Upper lobe of left lung (tissue), 4 donors: ENCODE measurements at regions not wholly inside any gene's neighbourhood (a gene's known extent, or its start where the extent isn't known, plus 50 kb on each side); places are given as distances from the start of the nearest gene placed in this dataset.

Experiments used
- EP300 ChIP-seq, 4 donors: sonication (generic); formaldehyde crosslinking; IDR thresholded peaks; one replicate each; pipeline ENCODE4 v1.5.1; 2017; ENCODE audit warnings: antibody characterized with exemption in 4 of 4, control low read depth in 2 of 4
- POLR2AphosphoS5 ChIP-seq, 2 donors: sonication (generic); formaldehyde crosslinking; IDR thresholded peaks; one replicate each; pipeline ENCODE4 v1.5.1; 2017; ENCODE audit warnings: antibody characterized with exemption in 2 of 2
- TF ChIP-seq, protein P1 (sequence below), 6 experiments: fragments of 450-650 bp in 4 of 6; fragments of 200-600 bp in 2 of 6; sonication (generic) in 2 of 6; IDR thresholded peaks; one replicate each; pipeline ENCODE4 v1.5.1; 2016 to 2019; ENCODE audit warnings: antibody characterized with exemption in 6 of 6

GRCh38 chr10:30171601-30172000 is 112.2 kb upstream of the JCAD start:
- TF ChIP-seq, protein P1, sequence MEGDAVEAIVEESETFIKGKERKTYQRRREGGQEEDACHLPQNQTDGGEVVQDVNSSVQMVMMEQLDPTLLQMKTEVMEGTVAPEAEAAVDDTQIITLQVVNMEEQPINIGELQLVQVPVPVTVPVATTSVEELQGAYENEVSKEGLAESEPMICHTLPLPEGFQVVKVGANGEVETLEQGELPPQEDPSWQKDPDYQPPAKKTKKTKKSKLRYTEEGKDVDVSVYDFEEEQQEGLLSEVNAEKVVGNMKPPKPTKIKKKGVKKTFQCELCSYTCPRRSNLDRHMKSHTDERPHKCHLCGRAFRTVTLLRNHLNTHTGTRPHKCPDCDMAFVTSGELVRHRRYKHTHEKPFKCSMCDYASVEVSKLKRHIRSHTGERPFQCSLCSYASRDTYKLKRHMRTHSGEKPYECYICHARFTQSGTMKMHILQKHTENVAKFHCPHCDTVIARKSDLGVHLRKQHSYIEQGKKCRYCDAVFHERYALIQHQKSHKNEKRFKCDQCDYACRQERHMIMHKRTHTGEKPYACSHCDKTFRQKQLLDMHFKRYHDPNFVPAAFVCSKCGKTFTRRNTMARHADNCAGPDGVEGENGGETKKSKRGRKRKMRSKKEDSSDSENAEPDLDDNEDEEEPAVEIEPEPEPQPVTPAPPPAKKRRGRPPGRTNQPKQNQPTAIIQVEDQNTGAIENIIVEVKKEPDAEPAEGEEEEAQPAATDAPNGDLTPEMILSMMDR (IDR thresholded peaks at IDR 0.05), result no peak
- TF ChIP-seq EP300 (IDR thresholded peaks at IDR 0.05) (no peak), POLR2AphosphoS5 (IDR thresholded peaks at IDR 0.05) (no peak)
